Erythroblast (primary cell): ENCODE measurements at regions not wholly inside any gene's neighbourhood (a gene's known extent, or its start where the extent isn't known, plus 50 kb on each side); places are given as distances from the start of the nearest gene placed in this dataset.

ENCODE experiments used
- GATA1 ChIP-seq: IDR thresholded peaks from 2 replicates; pipeline ENCODE4 v1.6.1; 2011; ENCODE audit warnings: low read depth, mild to moderate bottlenecking, control low read depth, low read length, moderate library complexity
- POLR2A ChIP-seq: IDR thresholded peaks from 2 replicates; pipeline ENCODE4 v1.6.1; 2011; ENCODE audit warnings: mild to moderate bottlenecking, low read length

GRCh38 chr10:111138544-111138943 lies 61.7 kb downstream of the ADRA2A start:
- TF ChIP-seq POLR2A, result no peak
- no peak for TF ChIP-seq GATA1
